ENCODE measurements at regions not wholly inside any gene's neighbourhood (a gene's known extent, or its start where the extent isn't known, plus 50 kb on each side); places are given as distances from the start of the nearest gene placed in this dataset.

GRCh38 chrX:38992441-38993096, 191.3 kb downstream of the MID1IP1 start:
- DNase-seq: no peak

GRCh38 chrX:38993500-38993899, 192.2 kb downstream of the MID1IP1 start:
- DNase-seq: no peak

- no peak for DNase-seq
Measured at GRCh38 chrX:38999099-38999498, 197.8 kb downstream of the MID1IP1 start.

- no peak for DNase-seq
Measured at GRCh38 chrX:38999967-39000745, 198.9 kb downstream of the MID1IP1 start.

DNA sequence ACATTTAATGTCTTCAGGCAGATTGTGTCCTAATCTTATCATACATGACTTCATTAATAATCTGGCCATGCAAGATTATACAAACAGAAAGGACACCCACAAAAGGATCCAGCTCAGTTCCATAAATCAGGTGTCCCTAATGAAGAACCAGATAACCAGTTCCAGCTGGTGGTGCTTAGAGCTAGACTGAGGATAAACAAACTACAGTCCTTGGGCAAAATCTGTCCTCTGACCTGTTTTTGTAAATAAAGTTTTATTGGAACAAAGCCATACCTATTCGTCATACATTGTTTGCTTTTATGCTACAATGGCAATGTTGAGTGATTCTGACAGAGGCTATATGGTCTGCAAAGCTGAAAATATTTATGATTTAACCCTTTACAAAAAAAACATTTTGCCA, 199.5 kb downstream of the MID1IP1 start:
- DNase-seq: no peak

DNA sequence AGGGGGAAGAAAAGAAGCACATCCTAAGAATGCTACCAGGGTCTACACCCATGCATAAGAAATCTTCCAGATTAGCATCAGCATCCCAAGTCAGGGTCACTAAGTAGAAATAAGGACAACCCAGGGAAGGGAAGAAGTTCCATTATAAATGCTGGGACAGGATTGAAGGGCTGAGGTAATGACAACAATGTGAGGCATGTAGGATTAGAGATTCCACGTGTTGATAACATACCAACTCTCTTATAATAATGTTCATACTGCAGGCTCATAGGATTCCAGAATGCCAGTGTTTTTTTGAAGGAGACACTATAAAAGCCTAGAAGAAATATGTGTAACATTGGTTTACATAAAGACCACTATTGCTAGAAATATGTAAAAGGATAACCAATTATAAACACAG, 201.2 kb downstream of the MID1IP1 start:
- no peak for DNase-seq

- DNase-seq: no peak
Measured at GRCh38 chrX:39008549-39008948, 207.3 kb downstream of the MID1IP1 start.

GRCh38 chrX:39011454-39012221, 210.4 kb downstream of the MID1IP1 start:
- no peak for DNase-seq

GRCh38 chrX:39012621-39013111, 211.4 kb downstream of the MID1IP1 start:
- DNase-seq: no peak

GRCh38 chrX:39016556-39016955, 215.3 kb downstream of the MID1IP1 start:
- no peak for DNase-seq

- no peak for DNase-seq
Measured at GRCh38 chrX:39017077-39017476, 215.8 kb downstream of the MID1IP1 start.

GRCh38 chrX:39017716-39018115, 216.5 kb downstream of the MID1IP1 start:
- no peak for DNase-seq

GRCh38 chrX:39018541-39018940, 217.3 kb downstream of the MID1IP1 start:
- no peak for DNase-seq

- DNase-seq: no peak
Measured at GRCh38 chrX:39019056-39019455, 217.8 kb downstream of the MID1IP1 start.

- no peak for DNase-seq
Measured at GRCh38 chrX:39020051-39020669, 218.9 kb downstream of the MID1IP1 start.

- no peak for DNase-seq
Measured at GRCh38 chrX:39022106-39022505, 220.8 kb downstream of the MID1IP1 start.

GRCh38 chrX:39029221-39029620, 228.0 kb downstream of the MID1IP1 start:
- no peak for DNase-seq

DNA sequence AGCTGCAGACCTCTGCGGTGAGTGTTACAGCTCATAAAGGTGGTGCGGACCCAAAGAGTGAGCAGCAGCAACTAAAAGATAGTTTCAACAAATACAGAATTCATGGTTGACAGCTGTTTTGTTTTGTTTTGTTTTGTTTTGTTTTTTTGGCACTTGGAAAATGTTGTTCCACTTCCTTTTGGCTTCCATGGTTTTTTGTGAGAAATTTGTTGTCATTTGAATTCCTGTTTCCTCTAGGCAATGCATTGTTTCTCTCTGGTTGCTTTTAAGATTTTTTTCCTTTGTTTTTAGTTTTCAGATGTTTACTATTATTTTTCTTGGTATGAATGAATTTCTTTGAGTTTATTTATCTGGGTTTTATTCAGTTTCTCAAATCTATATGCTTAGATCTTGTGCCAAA, 229.4 kb downstream of the MID1IP1 start:
- no peak for DNase-seq

DNA sequence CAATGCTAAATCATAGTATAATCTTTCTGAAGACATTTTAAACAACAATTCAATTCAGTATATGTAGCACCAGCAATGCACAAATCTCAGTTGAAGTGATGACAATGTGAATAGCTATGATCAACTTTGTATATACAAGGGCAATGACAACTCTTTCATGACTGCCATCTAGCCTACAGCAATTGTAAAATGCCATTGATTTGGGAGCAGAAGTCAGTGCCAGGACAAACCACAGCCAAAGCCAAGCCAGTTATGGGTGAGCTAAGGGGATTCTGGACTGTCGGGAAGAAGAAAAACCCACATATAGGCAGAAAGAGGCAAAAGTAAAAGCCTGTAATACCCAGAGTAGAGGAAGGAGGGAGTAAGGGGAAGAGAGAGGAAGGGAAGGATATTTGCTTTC, 238.6 kb downstream of the MID1IP1 start:
- DNase-seq: no peak

GRCh38 chrX:39043838-39044550, 242.7 kb downstream of the MID1IP1 start:
- no peak for DNase-seq

GRCh38 chrX:39047174-39047573, 245.9 kb downstream of the MID1IP1 start:
- DNase-seq: no peak

- no peak for DNase-seq
Measured at GRCh38 chrX:39049975-39050374, 248.7 kb downstream of the MID1IP1 start.

GRCh38 chrX:39050427-39050826, 249.2 kb downstream of the MID1IP1 start:
- DNase-seq: no peak

Measured in activated effector memory CD4-positive, alpha-beta T cell treated with anti-CD3 and anti-CD28 coated beads, Interleukin-2, amount 50 U/mL, for 16 hours (primary cell).